HEK293T (cell line): ENCODE measurements at regions not wholly inside any gene's neighbourhood (a gene's known extent, or its start where the extent isn't known, plus 50 kb on each side); places are given as distances from the start of the nearest gene placed in this dataset.

Experiments
- ARNT ChIP-seq: fragments of 450-650 bp; IDR thresholded peaks from 2 replicates; pipeline ENCODE4 v1.6.1; 2017; ENCODE audit warnings: mild to moderate bottlenecking
- CTBP1 ChIP-seq: fragments of 450-650 bp; IDR thresholded peaks from 2 replicates; pipeline ENCODE4 v1.6.1; 2016; ENCODE audit warnings: borderline replicate concordance
- FOXA1 ChIP-seq: fragments of 450-650 bp; IDR thresholded peaks from 2 replicates; pipeline ENCODE4 v1.6.1; 2016; ENCODE audit warnings: mild to moderate bottlenecking
- FOXK2 ChIP-seq: fragments of 450-650 bp; IDR thresholded peaks from 2 replicates; pipeline ENCODE4 v1.6.1; 2016; ENCODE audit warnings: mild to moderate bottlenecking
- FOXM1 ChIP-seq: fragments of 450-650 bp; IDR thresholded peaks from 2 replicates; pipeline ENCODE4 v1.6.1; 2017; ENCODE audit warnings: mild to moderate bottlenecking, borderline replicate concordance
- PKNOX1 ChIP-seq: fragments of 450-650 bp; IDR thresholded peaks from 2 replicates; pipeline ENCODE4 v1.6.1; 2016
- SP1 ChIP-seq: fragments of 450-650 bp; IDR thresholded peaks from 2 replicates; pipeline ENCODE4 v1.6.1; 2017
- TARDBP ChIP-seq: fragments of 450-650 bp; IDR thresholded peaks from 2 replicates; pipeline ENCODE4 v1.6.1; 2016
- ZNF384 ChIP-seq: fragments of 450-650 bp; IDR thresholded peaks from 2 replicates; pipeline ENCODE4 v1.6.1; 2016

- no peak for TF ChIP-seq FOXA1
- TF ChIP-seq PKNOX1, result no peak
- TF ChIP-seq TARDBP, result no peak
- no peak for TF ChIP-seq FOXM1
- TF ChIP-seq ARNT, result no peak
- no peak for TF ChIP-seq CTBP1
- no peak for TF ChIP-seq SP1
- TF ChIP-seq ZNF384, result no peak
- no peak for TF ChIP-seq FOXK2
Observed at GRCh38 chr18:10387399-10387798, 67.0 kb upstream of the APCDD1 start.
